ENCODE measurements at regions not wholly inside any gene's neighbourhood (a gene's known extent, or its start where the extent isn't known, plus 50 kb on each side); places are given as distances from the start of the nearest gene placed in this dataset.

- H3K36me3 ChIP-seq (ENCODE audit: insufficient read depth, low read length) = no peaks in the 10 kb centered on the region
- no peak for DNase-seq
- no peak overlapping the region for H2AFZ ChIP-seq (ENCODE audit: low read length)
- no peak overlapping the region for H3K9ac ChIP-seq (ENCODE audit: low read length)
- H3K27me3 ChIP-seq (ENCODE audit: low read length) = no peaks in the 10 kb centered on the region
- no peaks in the 10 kb centered on the region for H3K9me2 ChIP-seq (replicated peaks; ENCODE audit: insufficient read depth, low read length)
- H3K9me3 ChIP-seq (ENCODE audit: low read length) = no peaks in the 10 kb centered on the region
- H3K4me2 ChIP-seq (ENCODE audit: low read depth, low read length, poor library complexity, severe bottlenecking) = no peak overlapping the region
- H3K4me3 ChIP-seq (ENCODE audit: low read length) = no peak overlapping the region
- H3K27ac ChIP-seq (ENCODE audit: low read length) = no peak overlapping the region
- no peaks in the 10 kb centered on the region for H3K79me2 ChIP-seq (ENCODE audit: low read length)
- no peaks in the 10 kb centered on the region for H3K4me1 ChIP-seq (ENCODE audit: low read length)
- no peaks in the 10 kb centered on the region for H4K20me1 ChIP-seq (ENCODE audit: insufficient read depth, low read depth, low read length)
Observed at GRCh38 chr2:150846691-150847090, 359.2 kb upstream of the RND3 start.

GRCh38 chr2:150832686-150833085 lies 345.2 kb upstream of the RND3 start:
- Histone ChIP-seq H3K27me3 (ENCODE audit: low read length) (no peaks in the 10 kb centered on the region), H3K27ac (ENCODE audit: low read length) (no peak overlapping the region), H3K9ac (ENCODE audit: low read length) (no peak overlapping the region), H3K9me3 (ENCODE audit: low read length) (no peaks in the 10 kb centered on the region), H3K4me1 (ENCODE audit: low read length) (no peaks in the 10 kb centered on the region), H3K36me3 (ENCODE audit: insufficient read depth, low read length) (no peaks in the 10 kb centered on the region), H4K20me1 (ENCODE audit: insufficient read depth, low read depth, low read length) (no peaks in the 10 kb centered on the region), H3K79me2 (ENCODE audit: low read length) (no peaks in the 10 kb centered on the region), H3K4me3 (ENCODE audit: low read length) (no peak overlapping the region), H2AFZ (ENCODE audit: low read length) (no peak overlapping the region), H3K9me2 (replicated peaks; ENCODE audit: insufficient read depth, low read length) (no peaks in the 10 kb centered on the region; the same call in 1 of the 2 replicates), H3K4me2 (ENCODE audit: low read depth, low read length, poor library complexity, severe bottlenecking) (no peak overlapping the region)
- DNase-seq = no peak

- H3K27ac ChIP-seq (ENCODE audit: low read length) = no peak overlapping the region
Observed at GRCh38 chr2:150824118-150824517, 336.7 kb upstream of the RND3 start.

GRCh38 chr2:150817422-150817821 lies 330.0 kb upstream of the RND3 start:
- Histone ChIP-seq H3K27ac (ENCODE audit: low read length) (no peak overlapping the region), H3K4me2 (ENCODE audit: low read depth, low read length, poor library complexity, severe bottlenecking) (no peak overlapping the region), H3K9me2 (replicated peaks; ENCODE audit: insufficient read depth, low read length) (no peaks in the 10 kb centered on the region), H3K9me3 (ENCODE audit: low read length) (no peaks in the 10 kb centered on the region), H3K27me3 (ENCODE audit: low read length) (no peaks in the 10 kb centered on the region), H2AFZ (ENCODE audit: low read length) (no peak overlapping the region), H3K79me2 (ENCODE audit: low read length) (no peaks in the 10 kb centered on the region), H3K36me3 (ENCODE audit: insufficient read depth, low read length) (no peaks in the 10 kb centered on the region), H3K9ac (ENCODE audit: low read length) (no peak overlapping the region), H4K20me1 (ENCODE audit: insufficient read depth, low read depth, low read length) (no peaks in the 10 kb centered on the region), H3K4me1 (ENCODE audit: low read length) (no peaks in the 10 kb centered on the region), H3K4me3 (ENCODE audit: low read length) (no peak overlapping the region)
- no peak for DNase-seq

More at GRCh38 chr2:150824118-150824517, 336.7 kb upstream of the RND3 start:
- Histone ChIP-seq H3K9me2 (replicated peaks; ENCODE audit: insufficient read depth, low read length) (no peaks in the 10 kb centered on the region), H3K9ac (ENCODE audit: low read length) (no peak overlapping the region), H3K4me3 (ENCODE audit: low read length) (no peak overlapping the region), H3K36me3 (ENCODE audit: insufficient read depth, low read length) (no peaks in the 10 kb centered on the region), H3K9me3 (ENCODE audit: low read length) (no peaks in the 10 kb centered on the region), H3K4me1 (ENCODE audit: low read length) (no peaks in the 10 kb centered on the region), H3K4me2 (ENCODE audit: low read depth, low read length, poor library complexity, severe bottlenecking) (no peak overlapping the region), H2AFZ (ENCODE audit: low read length) (no peak overlapping the region), H4K20me1 (ENCODE audit: insufficient read depth, low read depth, low read length) (no peaks in the 10 kb centered on the region), H3K79me2 (ENCODE audit: low read length) (no peaks in the 10 kb centered on the region), H3K27me3 (ENCODE audit: low read length) (no peaks in the 10 kb centered on the region)
- no peak for DNase-seq

- no peak for DNase-seq
- Histone ChIP-seq H3K36me3 (ENCODE audit: insufficient read depth, low read length) (no peaks in the 10 kb centered on the region), H3K4me1 (ENCODE audit: low read length) (no peaks in the 10 kb centered on the region), H4K20me1 (ENCODE audit: insufficient read depth, low read depth, low read length) (no peaks in the 10 kb centered on the region), H3K9me3 (ENCODE audit: low read length) (no peaks in the 10 kb centered on the region), H3K4me3 (ENCODE audit: low read length) (no peak overlapping the region), H3K9ac (ENCODE audit: low read length) (no peak overlapping the region), H3K4me2 (ENCODE audit: low read depth, low read length, poor library complexity, severe bottlenecking) (no peak overlapping the region), H3K79me2 (ENCODE audit: low read length) (no peaks in the 10 kb centered on the region), H3K27ac (ENCODE audit: low read length) (no peak overlapping the region), H3K9me2 (replicated peaks; ENCODE audit: insufficient read depth, low read length) (no peaks in the 10 kb centered on the region), H2AFZ (ENCODE audit: low read length) (no peak overlapping the region), H3K27me3 (ENCODE audit: low read length) (no peaks in the 10 kb centered on the region)
Observed at GRCh38 chr2:150812664-150813367, 325.3 kb upstream of the RND3 start.

GRCh38 chr2:150812066-150812465 lies 324.6 kb upstream of the RND3 start:
- no peaks in the 10 kb centered on the region for H3K79me2 ChIP-seq (ENCODE audit: low read length)
- no peaks in the 10 kb centered on the region for H3K9me2 ChIP-seq (replicated peaks; ENCODE audit: insufficient read depth, low read length)
- no peak for DNase-seq
- H3K4me1 ChIP-seq (ENCODE audit: low read length) = no peaks in the 10 kb centered on the region
- H3K4me3 ChIP-seq (ENCODE audit: low read length) = no peak overlapping the region
- no peak overlapping the region for H3K9ac ChIP-seq (ENCODE audit: low read length)
- no peaks in the 10 kb centered on the region for H3K36me3 ChIP-seq (ENCODE audit: insufficient read depth, low read length)
- no peaks in the 10 kb centered on the region for H4K20me1 ChIP-seq (ENCODE audit: insufficient read depth, low read depth, low read length)
- H3K27ac ChIP-seq (ENCODE audit: low read length) = no peak overlapping the region
- H3K27me3 ChIP-seq (ENCODE audit: low read length) = no peaks in the 10 kb centered on the region
- H3K9me3 ChIP-seq (ENCODE audit: low read length) = no peaks in the 10 kb centered on the region
- no peak overlapping the region for H2AFZ ChIP-seq (ENCODE audit: low read length)
- H3K4me2 ChIP-seq (ENCODE audit: low read depth, low read length, poor library complexity, severe bottlenecking) = no peak overlapping the region

- H3K27me3 ChIP-seq (ENCODE audit: low read length) = no peaks in the 10 kb centered on the region
- H3K4me3 ChIP-seq (ENCODE audit: low read length) = no peak overlapping the region
- H3K9me2 ChIP-seq (replicated peaks; ENCODE audit: insufficient read depth, low read length) = no peaks in the 10 kb centered on the region
- H3K4me2 ChIP-seq (ENCODE audit: low read depth, low read length, poor library complexity, severe bottlenecking) = no peak overlapping the region
- H3K36me3 ChIP-seq (ENCODE audit: insufficient read depth, low read length) = no peaks in the 10 kb centered on the region
- no peaks in the 10 kb centered on the region for H3K79me2 ChIP-seq (ENCODE audit: low read length)
- H3K4me1 ChIP-seq (ENCODE audit: low read length) = no peaks in the 10 kb centered on the region
- DNase-seq = no peak
- no peak overlapping the region for H2AFZ ChIP-seq (ENCODE audit: low read length)
- no peaks in the 10 kb centered on the region for H4K20me1 ChIP-seq (ENCODE audit: insufficient read depth, low read depth, low read length)
- H3K9me3 ChIP-seq (ENCODE audit: low read length) = no peaks in the 10 kb centered on the region
- H3K9ac ChIP-seq (ENCODE audit: low read length) = no peak overlapping the region
- H3K27ac ChIP-seq (ENCODE audit: low read length) = no peak overlapping the region
Observed at GRCh38 chr2:150811259-150811855, 323.9 kb upstream of the RND3 start.

GRCh38 chr2:150809103-150809502 lies 321.6 kb upstream of the RND3 start:
- no peaks in the 10 kb centered on the region for H3K9me2 ChIP-seq (replicated peaks; ENCODE audit: insufficient read depth, low read length)
- H3K9me3 ChIP-seq (ENCODE audit: low read length) = no peaks in the 10 kb centered on the region
- H2AFZ ChIP-seq (ENCODE audit: low read length) = no peak overlapping the region
- H3K27me3 ChIP-seq (ENCODE audit: low read length) = no peaks in the 10 kb centered on the region
- H4K20me1 ChIP-seq (ENCODE audit: insufficient read depth, low read depth, low read length) = no peaks in the 10 kb centered on the region
- no peaks in the 10 kb centered on the region for H3K79me2 ChIP-seq (ENCODE audit: low read length)
- H3K4me2 ChIP-seq (ENCODE audit: low read depth, low read length, poor library complexity, severe bottlenecking) = no peak overlapping the region
- DNase-seq = no peak
- H3K4me3 ChIP-seq (ENCODE audit: low read length) = no peak overlapping the region
- no peaks in the 10 kb centered on the region for H3K4me1 ChIP-seq (ENCODE audit: low read length)
- no peak overlapping the region for H3K9ac ChIP-seq (ENCODE audit: low read length)
- H3K36me3 ChIP-seq (ENCODE audit: insufficient read depth, low read length) = no peaks in the 10 kb centered on the region
- no peak overlapping the region for H3K27ac ChIP-seq (ENCODE audit: low read length)
